ACC112 (cell line): ENCODE measurements at regions not wholly inside any gene's neighbourhood (a gene's known extent, or its start where the extent isn't known, plus 50 kb on each side); places are given as distances from the start of the nearest gene placed in this dataset.
"Not testable (repeated sequence)": the region's sequence is repeated elsewhere in the genome, so short reads cannot be mapped to it uniquely, and the experiment has no call there.

Experiments used
- H2AFZ ChIP-seq: fragments of 200-600 bp; sonication (generic); one replicate; pipeline ENCODE4 v1.6.0; 2017; ENCODE audit warnings: antibody characterized with exemption, low read length; ENCODE audit not compliant: unreplicated experiment
- H3K27ac ChIP-seq: fragments of 200-600 bp; sonication (generic); 2 replicates; pipeline ENCODE4 v1.5.1; 2014; ENCODE audit warnings: low read depth, mild to moderate bottlenecking, antibody characterized with exemption, low read length, moderate library complexity
- H3K27me3 ChIP-seq: fragments of 200-600 bp; sonication (generic); 2 replicates; pipeline ENCODE4 v1.6.1; 2014; ENCODE audit warnings: mild to moderate bottlenecking, antibody characterized with exemption, low read length, moderate library complexity, mixed read lengths; ENCODE audit not compliant: insufficient read depth
- H3K36me3 ChIP-seq: fragments of 200-600 bp; sonication (generic); 2 replicates; pipeline ENCODE4 v1.6.1; 2016; ENCODE audit warnings: mild to moderate bottlenecking, antibody characterized with exemption, low read length, moderate library complexity, mixed read lengths; ENCODE audit not compliant: insufficient read depth
- H3K4me1 ChIP-seq: fragments of 200-600 bp; sonication (generic); one replicate; pipeline ENCODE4 v1.6.1; 2016; ENCODE audit warnings: low read length, mixed read lengths; ENCODE audit not compliant: insufficient read depth, unreplicated experiment, control insufficient read depth
- H3K4me3 ChIP-seq: fragments of 200-600 bp; sonication (generic); 2 replicates; pipeline ENCODE4 v1.5.1; 2014; ENCODE audit warnings: mild to moderate bottlenecking, low read depth, low read length
- H3K79me2 ChIP-seq: fragments of 200-600 bp; sonication (generic); one replicate; pipeline ENCODE4 v1.6.0; 2016; ENCODE audit warnings: low read length; ENCODE audit not compliant: control insufficient read depth, unreplicated experiment, insufficient read depth

GRCh38 chr3:118108769-118109168, 925.9 kb downstream of the IGSF11 start:
- Histone ChIP-seq H3K27me3 (no peaks in the 10 kb centered on the region), H2AFZ (no peak overlapping the region), H3K27ac (no peak overlapping the region), H3K4me3 (no peak overlapping the region), H3K36me3 (no peaks in the 10 kb centered on the region), H3K79me2 (no peaks in the 10 kb centered on the region), H3K4me1 (no peaks in the 10 kb centered on the region)

DNA sequence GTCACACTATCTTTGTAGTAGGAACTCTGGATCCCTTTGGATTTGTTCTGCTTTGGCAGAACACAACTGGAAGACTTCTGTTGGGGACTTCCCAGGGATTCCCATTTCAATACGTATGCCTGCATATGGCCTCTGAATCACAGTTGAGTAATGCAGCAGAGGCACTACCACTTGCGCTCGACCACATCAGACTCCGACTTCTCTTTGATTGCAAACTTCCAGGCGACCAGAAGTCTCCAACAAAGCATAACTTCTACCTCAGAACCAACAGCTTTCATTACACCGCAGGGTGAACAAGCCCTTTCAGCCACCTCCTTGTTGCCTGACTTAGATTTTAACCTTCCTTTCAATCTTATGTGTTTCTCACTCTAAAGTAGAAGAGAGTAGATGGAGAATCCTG, 924.4 kb downstream of the IGSF11 start:
- no peaks in the 10 kb centered on the region for H3K27me3 ChIP-seq
- H3K79me2 ChIP-seq = no peaks in the 10 kb centered on the region
- no peaks in the 10 kb centered on the region for H3K36me3 ChIP-seq
- no peak overlapping the region for H3K4me3 ChIP-seq
- H3K4me1 ChIP-seq = no peaks in the 10 kb centered on the region
- no peak overlapping the region for H2AFZ ChIP-seq
- no peak overlapping the region for H3K27ac ChIP-seq

- H3K36me3 ChIP-seq = no peaks in the 10 kb centered on the region
- no peak overlapping the region for H3K4me3 ChIP-seq
- no peaks in the 10 kb centered on the region for H3K27me3 ChIP-seq
- H3K4me1 ChIP-seq = no peaks in the 10 kb centered on the region
- H3K79me2 ChIP-seq = no peaks in the 10 kb centered on the region
- H3K27ac ChIP-seq = no peak overlapping the region
- no peak overlapping the region for H2AFZ ChIP-seq
These were observed 917.7 kb downstream of the IGSF11 start for GRCh38 chr3:118116991-118117390.

- Histone ChIP-seq H3K36me3 (no peaks in the 10 kb centered on the region), H2AFZ (no peak overlapping the region), H3K4me3 (no peak overlapping the region), H3K79me2 (no peaks in the 10 kb centered on the region), H3K27me3 (no peaks in the 10 kb centered on the region), H3K27ac (no peak overlapping the region), H3K4me1 (no peaks in the 10 kb centered on the region)
These were observed 907.9 kb downstream of the IGSF11 start for GRCh38 chr3:118126751-118127150.

GRCh38 chr3:118127992-118128391, 906.7 kb downstream of the IGSF11 start:
- H3K36me3 ChIP-seq = no peaks in the 10 kb centered on the region
- H3K4me1 ChIP-seq = no peaks in the 10 kb centered on the region
- H3K79me2 ChIP-seq = no peaks in the 10 kb centered on the region
- no peak overlapping the region for H3K4me3 ChIP-seq
- H2AFZ ChIP-seq = no peak overlapping the region
- no peak overlapping the region for H3K27ac ChIP-seq
- H3K27me3 ChIP-seq = no peaks in the 10 kb centered on the region

- H3K27me3 ChIP-seq = no peaks in the 10 kb centered on the region
- no peak overlapping the region for H3K4me3 ChIP-seq
- no peaks in the 10 kb centered on the region for H3K36me3 ChIP-seq
- no peaks in the 10 kb centered on the region for H3K79me2 ChIP-seq
- no peak overlapping the region for H2AFZ ChIP-seq
- H3K27ac ChIP-seq = no peak overlapping the region
- no peaks in the 10 kb centered on the region for H3K4me1 ChIP-seq
These were observed 905.8 kb downstream of the IGSF11 start for GRCh38 chr3:118128886-118129285.

DNA sequence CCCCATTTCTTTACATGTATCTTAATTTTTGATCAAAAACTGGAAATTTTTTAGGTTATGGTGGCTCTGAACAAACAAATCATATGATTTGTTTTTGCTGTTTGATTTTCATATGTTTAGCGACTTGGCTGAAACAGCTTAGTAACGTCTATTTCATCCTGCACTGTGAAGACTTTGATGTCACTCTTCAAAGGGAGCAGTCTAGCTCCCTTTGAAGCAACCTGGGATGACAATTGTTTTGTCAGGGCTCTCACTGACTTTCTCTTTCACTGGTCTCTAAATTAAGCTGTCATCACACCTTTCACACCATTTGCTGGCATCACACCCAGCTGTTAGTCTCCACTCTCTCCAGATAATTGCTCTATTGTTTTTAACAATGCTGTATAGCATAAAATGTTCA, 896.9 kb downstream of the IGSF11 start:
- Histone ChIP-seq H3K4me1 (no peaks in the 10 kb centered on the region), H3K27me3 (no peaks in the 10 kb centered on the region), H3K4me3 (no peak overlapping the region), H3K79me2 (no peaks in the 10 kb centered on the region), H3K27ac (no peak overlapping the region), H2AFZ (no peak overlapping the region), H3K36me3 (no peaks in the 10 kb centered on the region)

DNA sequence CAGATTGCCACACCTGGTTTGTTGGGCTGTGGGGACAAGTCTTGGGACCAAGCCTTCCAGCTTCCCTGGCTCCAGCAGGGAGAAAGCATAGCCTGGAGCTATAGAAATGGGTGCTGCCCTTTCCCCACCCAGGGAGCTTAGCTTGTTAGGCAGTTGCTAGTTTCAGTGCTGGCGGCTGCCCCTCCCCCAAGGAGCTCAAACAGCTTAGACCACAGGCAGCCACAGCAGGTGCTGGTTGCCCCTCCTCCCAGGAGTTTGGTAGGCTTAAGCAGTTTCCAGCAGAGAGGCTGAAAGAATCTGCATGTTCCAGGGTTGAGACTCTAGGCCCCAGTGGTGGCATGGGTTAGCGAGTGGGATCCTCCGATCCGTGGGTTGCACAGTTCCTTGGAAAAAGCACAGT, 889.7 kb downstream of the IGSF11 start:
- H3K27ac ChIP-seq = no peak overlapping the region
- H3K36me3 ChIP-seq = no peaks in the 10 kb centered on the region
- no peaks in the 10 kb centered on the region for H3K27me3 ChIP-seq
- no peak overlapping the region for H3K4me3 ChIP-seq
- H2AFZ ChIP-seq = no peak overlapping the region
- H3K4me1 ChIP-seq = no peaks in the 10 kb centered on the region
- no peaks in the 10 kb centered on the region for H3K79me2 ChIP-seq

GRCh38 chr3:118146658-118147375, 887.8 kb downstream of the IGSF11 start:
- H3K27ac ChIP-seq = no peak overlapping the region
- H3K79me2 ChIP-seq = no peaks in the 10 kb centered on the region
- no peak overlapping the region for H2AFZ ChIP-seq
- no peaks in the 10 kb centered on the region for H3K36me3 ChIP-seq
- H3K27me3 ChIP-seq = no peaks in the 10 kb centered on the region
- no peaks in the 10 kb centered on the region for H3K4me1 ChIP-seq
- H3K4me3 ChIP-seq = no peak overlapping the region

GRCh38 chr3:118151164-118151563, 883.5 kb downstream of the IGSF11 start:
- no peak overlapping the region for H2AFZ ChIP-seq
- H3K36me3 ChIP-seq = no peaks in the 10 kb centered on the region
- H3K27ac ChIP-seq = no peak overlapping the region
- H3K4me3 ChIP-seq = no peak overlapping the region
- H3K27me3 ChIP-seq = no peaks in the 10 kb centered on the region
- no peaks in the 10 kb centered on the region for H3K4me1 ChIP-seq
- no peaks in the 10 kb centered on the region for H3K79me2 ChIP-seq

GRCh38 chr3:118162627-118163588, 871.7 kb downstream of the IGSF11 start:
- not testable (repeated sequence) for H3K27me3 ChIP-seq, H3K79me2 ChIP-seq, H2AFZ ChIP-seq, H3K4me3 ChIP-seq, H3K36me3 ChIP-seq, H3K27ac ChIP-seq, H3K4me1 ChIP-seq
